Mucosa of rectum (tissue), 2 donors: ENCODE measurements at regions not wholly inside any gene's neighbourhood (a gene's known extent, or its start where the extent isn't known, plus 50 kb on each side); places are given as distances from the start of the nearest gene placed in this dataset.

Experiments
- H3K27ac ChIP-seq, 2 donors: one replicate each; pipeline ENCODE4 v1.7.0; 2013; ENCODE audit warnings: inconsistent platforms in 2 of 2, low read depth in 2 of 2, low read length in 2 of 2
- H3K27me3 ChIP-seq, 2 donors: one replicate each; pipeline ENCODE4 v1.7.0; 2013; ENCODE audit warnings: low read length in 2 of 2; ENCODE audit not compliant: control insufficient read depth in 2 of 2, insufficient read depth in 2 of 2
- H3K36me3 ChIP-seq, 2 donors: one replicate each; pipeline ENCODE4 v1.7.0; 2013; ENCODE audit warnings: low read length in 2 of 2; ENCODE audit not compliant: control insufficient read depth in 2 of 2, insufficient read depth in 2 of 2
- H3K4me1 ChIP-seq, 2 donors: one replicate each; pipeline ENCODE4 v1.7.0; 2013; ENCODE audit warnings: low read length in 2 of 2, mild to moderate bottlenecking in 1 of 2; ENCODE audit not compliant: control insufficient read depth in 2 of 2, insufficient read depth in 2 of 2
- H3K4me3 ChIP-seq, 2 donors: one replicate each; pipeline ENCODE4 v1.7.0; 2013; ENCODE audit warnings: low read length in 2 of 2
- H3K9ac ChIP-seq, 2 donors: one replicate each; pipeline ENCODE4 v1.7.0; 2013; ENCODE audit warnings: low read length in 2 of 2, low read depth in 1 of 2, mild to moderate bottlenecking in 1 of 2
- H3K9me3 ChIP-seq, 2 donors: one replicate each; pipeline ENCODE4 v1.7.0; 2013; ENCODE audit warnings: low read length in 2 of 2; ENCODE audit not compliant: control insufficient read depth in 2 of 2
- donor health status: healthy.
- donor health status: Normal muscosa, but diverticular disease.

DNA sequence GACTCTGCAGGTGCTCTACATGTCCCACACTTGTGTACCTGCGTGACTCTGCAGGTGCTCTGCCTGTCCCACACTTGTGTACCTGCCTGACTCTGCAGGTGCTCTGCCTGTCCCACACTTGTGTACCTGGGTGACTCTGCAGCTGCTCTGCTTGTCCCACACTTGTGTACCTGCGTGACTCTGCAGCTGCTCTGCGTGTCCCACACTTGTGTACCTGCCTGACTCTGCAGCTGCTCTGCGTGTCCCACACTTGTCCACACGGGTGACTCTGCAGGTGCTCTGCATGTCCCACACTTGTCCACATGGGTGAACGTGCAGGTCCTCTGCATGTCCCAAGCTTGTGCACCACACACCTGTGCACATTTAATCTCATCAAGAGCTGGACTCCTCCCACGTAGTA lies 576.7 kb upstream of the SALL3 start:
- H3K4me3 ChIP-seq: no peak overlapping the region
- no peak overlapping the region for H3K9ac ChIP-seq
- no peaks in the 10 kb centered on the region for H3K27me3 ChIP-seq
- no peak overlapping the region for H3K27ac ChIP-seq
- H3K4me1 ChIP-seq: no peaks in the 10 kb centered on the region
- no peaks in the 10 kb centered on the region for H3K36me3 ChIP-seq
- H3K9me3 ChIP-seq: peaks cover 0 to 2% of the 10 kb centered on the region in 2 donors

DNA sequence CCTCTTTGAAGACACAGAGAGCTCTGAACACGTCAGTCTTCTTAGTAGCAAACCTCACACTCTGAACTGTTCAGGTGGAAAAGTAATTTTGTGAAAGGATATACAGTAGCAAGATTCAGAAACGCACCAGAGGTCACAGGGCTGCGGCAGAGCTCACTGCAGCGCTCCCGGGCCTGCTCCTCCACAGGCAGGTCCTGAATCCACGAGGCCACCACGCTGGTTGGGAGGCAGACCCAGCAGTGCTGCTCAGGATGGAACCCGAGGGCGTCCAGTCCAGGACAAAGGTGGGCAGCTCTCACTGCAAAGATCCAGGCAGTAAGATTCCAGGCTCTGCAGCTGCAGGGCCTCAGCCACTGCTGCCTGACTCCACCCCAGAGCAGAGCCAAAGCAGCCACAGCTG lies 576.2 kb upstream of the SALL3 start:
- peaks cover 0 to 2% of the 10 kb centered on the region in 2 donors for H3K9me3 ChIP-seq
- H3K4me3 ChIP-seq: no peak overlapping the region
- no peaks in the 10 kb centered on the region for H3K36me3 ChIP-seq
- H3K9ac ChIP-seq: no peak overlapping the region
- H3K27me3 ChIP-seq: no peaks in the 10 kb centered on the region
- H3K4me1 ChIP-seq: no peaks in the 10 kb centered on the region
- no peak overlapping the region for H3K27ac ChIP-seq

DNA sequence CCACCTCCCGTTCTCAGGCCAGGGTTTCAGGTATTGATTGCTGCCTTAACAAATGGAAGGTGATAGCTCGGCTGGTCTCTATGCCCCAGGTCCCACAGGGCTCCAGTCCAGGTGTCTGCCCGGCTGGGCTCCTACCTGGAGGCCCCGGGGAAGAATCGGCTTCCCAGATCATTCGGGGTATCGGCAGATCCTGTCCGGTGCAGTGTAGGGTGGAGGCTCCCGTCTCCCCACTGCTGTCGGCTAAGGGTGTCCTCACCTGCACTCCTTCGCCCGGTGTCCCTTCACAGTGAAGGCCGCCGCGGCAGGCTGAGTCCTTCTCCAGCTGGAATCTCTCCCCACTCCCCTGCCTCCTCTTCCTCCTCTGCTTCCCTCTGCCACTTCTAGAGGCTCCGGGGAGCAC lies 573.9 kb upstream of the SALL3 start:
- H3K9ac ChIP-seq: no peak overlapping the region
- H3K4me3 ChIP-seq: no peak overlapping the region
- H3K27me3 ChIP-seq: no peaks in the 10 kb centered on the region
- H3K27ac ChIP-seq: no peak overlapping the region
- H3K36me3 ChIP-seq: no peaks in the 10 kb centered on the region
- peaks cover 0 to 2% of the 10 kb centered on the region in 2 donors for H3K9me3 ChIP-seq
- H3K4me1 ChIP-seq: no peaks in the 10 kb centered on the region

GRCh38 chr18:78406743-78407465 lies 572.7 kb upstream of the SALL3 start:
- peaks cover 0 to 2% of the 10 kb centered on the region in 2 donors for H3K9me3 ChIP-seq
- no peak overlapping the region for H3K4me3 ChIP-seq
- no peaks in the 10 kb centered on the region for H3K27me3 ChIP-seq
- peak overlapping the region in 1 of 2 donors; percentile 68 for H3K27ac ChIP-seq
- H3K36me3 ChIP-seq: no peaks in the 10 kb centered on the region
- H3K9ac ChIP-seq: no peak overlapping the region
- no peaks in the 10 kb centered on the region for H3K4me1 ChIP-seq

GRCh38 chr18:78407466-78407844 lies 572.2 kb upstream of the SALL3 start:
- Histone ChIP-seq H3K9ac (no peak overlapping the region), H3K4me1 (no peaks in the 10 kb centered on the region), H3K27me3 (no peaks in the 10 kb centered on the region), H3K27ac (peak overlapping the region in 1 of 2 donors; percentile 68), H3K36me3 (no peaks in the 10 kb centered on the region), H3K9me3 (peaks cover 0 to 2% of the 10 kb centered on the region in 2 donors), H3K4me3 (no peak overlapping the region)

GRCh38 chr18:78408623-78409022 lies 571.0 kb upstream of the SALL3 start:
- peaks cover 0 to 2% of the 10 kb centered on the region in 2 donors for H3K9me3 ChIP-seq
- no peaks in the 10 kb centered on the region for H3K4me1 ChIP-seq
- no peak overlapping the region for H3K4me3 ChIP-seq
- no peaks in the 10 kb centered on the region for H3K27me3 ChIP-seq
- H3K36me3 ChIP-seq: no peaks in the 10 kb centered on the region
- H3K9ac ChIP-seq: no peak overlapping the region
- H3K27ac ChIP-seq: no peak overlapping the region

- no peak overlapping the region for H3K4me3 ChIP-seq
- no peak overlapping the region for H3K27ac ChIP-seq
- H3K27me3 ChIP-seq: no peaks in the 10 kb centered on the region
Measured at GRCh38 chr18:78410094-78410786, 569.4 kb upstream of the SALL3 start.

DNA sequence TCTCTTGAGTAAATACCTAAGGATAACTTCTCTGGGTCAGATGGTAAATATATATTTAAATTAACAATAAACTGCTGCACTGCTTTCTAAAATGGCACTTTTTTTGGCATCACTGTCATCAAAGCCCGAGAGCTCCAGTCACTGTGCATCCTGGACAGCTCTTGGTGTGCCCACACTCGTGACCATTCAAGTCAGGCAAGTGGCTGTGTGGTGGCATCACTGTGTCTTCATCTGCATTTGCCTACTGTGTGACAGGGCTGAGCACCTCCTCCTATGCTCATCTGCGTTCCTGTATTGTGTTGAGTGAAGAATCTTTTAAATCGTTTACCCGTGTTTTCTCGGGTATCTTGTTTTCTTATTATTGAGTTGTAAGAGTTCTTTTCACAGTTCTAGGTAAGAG lies 568.1 kb upstream of the SALL3 start:
- Histone ChIP-seq H3K36me3 (no peaks in the 10 kb centered on the region), H3K9me3 (no peaks in the 10 kb centered on the region), H3K4me3 (no peak overlapping the region), H3K27ac (no peak overlapping the region), H3K27me3 (no peaks in the 10 kb centered on the region), H3K4me1 (no peaks in the 10 kb centered on the region), H3K9ac (no peak overlapping the region)

More at GRCh38 chr18:78410094-78410786, 569.4 kb upstream of the SALL3 start:
- H3K36me3 ChIP-seq: no peaks in the 10 kb centered on the region
- no peak overlapping the region for H3K9ac ChIP-seq
- no peaks in the 10 kb centered on the region for H3K4me1 ChIP-seq
- H3K9me3 ChIP-seq: no peaks in the 10 kb centered on the region

DNA sequence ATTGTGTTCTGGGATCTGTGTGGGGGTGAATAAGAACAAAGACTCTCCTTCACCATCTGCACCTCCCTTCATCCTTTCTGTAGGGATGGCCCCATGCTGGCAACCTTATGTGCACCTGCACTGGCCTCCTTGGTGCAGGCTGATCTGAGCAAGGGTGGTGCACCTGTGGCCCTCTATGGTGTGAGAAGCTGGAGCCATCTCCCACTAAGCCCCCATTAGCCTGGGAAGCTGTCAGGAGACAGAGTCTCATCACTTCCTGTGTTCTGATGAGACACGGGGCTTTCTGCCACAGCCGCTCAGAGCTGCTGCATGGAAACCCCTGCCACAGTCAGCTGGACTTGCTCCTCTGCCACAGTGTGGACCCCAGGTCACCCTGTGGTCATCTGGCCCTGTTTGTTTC lies 565.3 kb upstream of the SALL3 start:
- no peaks in the 10 kb centered on the region for H3K9me3 ChIP-seq
- no peaks in the 10 kb centered on the region for H3K4me1 ChIP-seq
- no peak overlapping the region for H3K27ac ChIP-seq
- no peak overlapping the region for H3K4me3 ChIP-seq
- no peak overlapping the region for H3K9ac ChIP-seq
- no peaks in the 10 kb centered on the region for H3K27me3 ChIP-seq
- H3K36me3 ChIP-seq: no peaks in the 10 kb centered on the region

GRCh38 chr18:78416853-78417252 lies 562.8 kb upstream of the SALL3 start:
- Histone ChIP-seq H3K9ac (no peak overlapping the region), H3K27me3 (no peaks in the 10 kb centered on the region)

More at GRCh38 chr18:78416853-78417252, 562.8 kb upstream of the SALL3 start:
- no peak overlapping the region for H3K27ac ChIP-seq
- no peaks in the 10 kb centered on the region for H3K4me1 ChIP-seq
- H3K36me3 ChIP-seq: no peaks in the 10 kb centered on the region
- H3K9me3 ChIP-seq: no peaks in the 10 kb centered on the region
- no peak overlapping the region for H3K4me3 ChIP-seq
